ENCODE measurements at regions not wholly inside any gene's neighbourhood (a gene's known extent, or its start where the extent isn't known, plus 50 kb on each side); places are given as distances from the start of the nearest gene placed in this dataset.

DNA sequence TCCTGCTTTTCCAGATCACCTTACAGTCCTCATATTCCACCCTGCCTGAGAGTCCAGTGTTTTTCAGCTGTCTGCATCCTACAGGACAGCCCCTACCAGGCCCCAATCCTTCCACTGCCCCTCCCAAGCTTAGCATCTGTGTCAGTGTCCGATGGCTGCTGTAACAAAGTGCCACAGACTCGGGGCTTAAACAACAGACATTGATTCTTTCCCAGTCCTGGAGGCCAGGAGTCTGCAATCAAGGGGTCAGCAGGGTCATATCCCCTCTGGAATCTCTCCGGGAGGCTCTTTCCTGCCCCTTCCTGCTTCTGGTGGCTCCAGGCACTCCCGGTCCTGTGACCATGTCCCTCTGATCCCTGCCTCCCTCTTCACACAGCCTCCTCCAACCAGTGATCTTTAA is 396.6 kb upstream of the MAP3K7 start:
- Histone ChIP-seq H2AFZ (ENCODE audit: insufficient read depth, low read depth, low read length, poor library complexity, severe bottlenecking) (no peak overlapping the region), H3K27me3 (ENCODE audit: control insufficient read depth in 2 of 2, insufficient read depth in 2 of 2, low read length in 2 of 2) (no peaks in the 10 kb centered on the region), H3K36me3 (replicated peaks in 1 of 2; ENCODE audit: control insufficient read depth in 1 of 2, insufficient read depth in 2 of 2, low read length in 2 of 2) (no peaks in the 10 kb centered on the region), H3K4me2 (replicated peaks; ENCODE audit: extremely low read depth, low read length, poor library complexity, severe bottlenecking) (no peak overlapping the region), H3K4me3 (replicated peaks in 1 of 3; ENCODE audit: low read depth in 2 of 3, low read length in 3 of 3) (no peak overlapping the region), H3K9me3 (replicated peaks in 1 of 2; ENCODE audit: control insufficient read depth in 1 of 2, insufficient read depth in 1 of 2, low read length in 2 of 2) (no peaks in the 10 kb centered on the region), H3K27ac (ENCODE audit: low read depth in 1 of 2, low read length in 2 of 2) (no peak overlapping the region), H3K4me1 (ENCODE audit: control insufficient read depth in 1 of 2, insufficient read depth in 2 of 2, low read length in 2 of 2) (no peaks in the 10 kb centered on the region), H3K79me2 (ENCODE audit: insufficient read depth, low read length) (no peaks in the 10 kb centered on the region), H4K20me1 (ENCODE audit: insufficient read depth, low read length) (no peaks in the 10 kb centered on the region), H3K9ac (ENCODE audit: insufficient read depth, low read length, poor library complexity, severe bottlenecking) (no peak overlapping the region)
- Mint-ChIP-seq H3K36me3 (no peaks in the 10 kb centered on the region), H3K4me3 (no peak overlapping the region), H3K9me3 (peaks cover 0 to 1% (median 0%) of the 10 kb centered on the region in 7 donors), H3K27ac (no peak overlapping the region), H3K27me3 (ENCODE audit: low read depth in 3 of 3) (no peaks in the 10 kb centered on the region), H3K4me1 (no peaks in the 10 kb centered on the region)
- intact Hi-C loops (cut with micrococcal nuclease): no loop called here
- TF ChIP-seq, protein P1, sequence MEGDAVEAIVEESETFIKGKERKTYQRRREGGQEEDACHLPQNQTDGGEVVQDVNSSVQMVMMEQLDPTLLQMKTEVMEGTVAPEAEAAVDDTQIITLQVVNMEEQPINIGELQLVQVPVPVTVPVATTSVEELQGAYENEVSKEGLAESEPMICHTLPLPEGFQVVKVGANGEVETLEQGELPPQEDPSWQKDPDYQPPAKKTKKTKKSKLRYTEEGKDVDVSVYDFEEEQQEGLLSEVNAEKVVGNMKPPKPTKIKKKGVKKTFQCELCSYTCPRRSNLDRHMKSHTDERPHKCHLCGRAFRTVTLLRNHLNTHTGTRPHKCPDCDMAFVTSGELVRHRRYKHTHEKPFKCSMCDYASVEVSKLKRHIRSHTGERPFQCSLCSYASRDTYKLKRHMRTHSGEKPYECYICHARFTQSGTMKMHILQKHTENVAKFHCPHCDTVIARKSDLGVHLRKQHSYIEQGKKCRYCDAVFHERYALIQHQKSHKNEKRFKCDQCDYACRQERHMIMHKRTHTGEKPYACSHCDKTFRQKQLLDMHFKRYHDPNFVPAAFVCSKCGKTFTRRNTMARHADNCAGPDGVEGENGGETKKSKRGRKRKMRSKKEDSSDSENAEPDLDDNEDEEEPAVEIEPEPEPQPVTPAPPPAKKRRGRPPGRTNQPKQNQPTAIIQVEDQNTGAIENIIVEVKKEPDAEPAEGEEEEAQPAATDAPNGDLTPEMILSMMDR (IDR thresholded peaks at IDR 0.05): no peak
- 82% methylated on average over 3 of the region's 4 CpGs for WGBS (ENCODE audit: insufficient coverage)
- no peak for DNase-seq

DNA sequence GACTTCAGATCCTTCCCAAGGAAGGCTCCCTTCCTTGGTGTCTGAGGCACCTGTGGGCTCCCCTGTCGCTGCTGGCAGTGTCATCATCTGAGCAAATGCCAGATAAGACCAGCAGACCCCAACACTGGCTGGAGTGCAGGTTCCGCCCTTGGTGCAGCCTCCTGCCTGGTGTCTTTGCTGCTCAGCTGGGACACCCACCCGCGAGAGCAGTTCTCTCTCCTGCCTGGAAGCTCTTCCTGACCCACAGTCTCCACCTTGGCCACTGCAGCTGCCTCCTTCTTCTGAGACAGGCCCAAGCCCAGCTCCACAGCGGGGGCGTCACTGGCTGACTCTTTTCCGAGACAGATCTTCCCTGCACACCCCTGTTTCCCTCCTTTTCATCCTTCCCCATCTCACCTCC is 395.7 kb upstream of the MAP3K7 start:
- peaks cover 0 to 1% (median 0%) of the 10 kb centered on the region in 7 donors for H3K9me3 Mint-ChIP-seq
- H3K27ac Mint-ChIP-seq: no peak overlapping the region
- intact Hi-C loops (cut with micrococcal nuclease): no loop called here

More for the DNA sequence above, 395.7 kb upstream of the MAP3K7 start:
- no peak overlapping the region for H3K4me3 Mint-ChIP-seq
- no peaks in the 10 kb centered on the region for H3K36me3 ChIP-seq (replicated peaks in 1 of 2; ENCODE audit: control insufficient read depth in 1 of 2, insufficient read depth in 2 of 2, low read length in 2 of 2)
- 96% methylated on average over 5 of the region's 7 CpGs for WGBS (ENCODE audit: insufficient coverage)
- no peaks in the 10 kb centered on the region for H4K20me1 ChIP-seq (ENCODE audit: insufficient read depth, low read length)
- H3K27me3 Mint-ChIP-seq (ENCODE audit: low read depth in 3 of 3): no peaks in the 10 kb centered on the region
- H3K4me1 ChIP-seq (ENCODE audit: control insufficient read depth in 1 of 2, insufficient read depth in 2 of 2, low read length in 2 of 2): no peaks in the 10 kb centered on the region
- TF ChIP-seq, protein P1 (IDR thresholded peaks at IDR 0.05): no peak
- no peak overlapping the region for H3K27ac ChIP-seq (ENCODE audit: low read depth in 1 of 2, low read length in 2 of 2)
- no peaks in the 10 kb centered on the region for H3K9me3 ChIP-seq (replicated peaks in 1 of 2; ENCODE audit: control insufficient read depth in 1 of 2, insufficient read depth in 1 of 2, low read length in 2 of 2)
- no peak overlapping the region for H3K4me3 ChIP-seq (replicated peaks in 1 of 3; ENCODE audit: low read depth in 2 of 3, low read length in 3 of 3)
- no peak overlapping the region for H3K4me2 ChIP-seq (replicated peaks; ENCODE audit: extremely low read depth, low read length, poor library complexity, severe bottlenecking)
- H2AFZ ChIP-seq (ENCODE audit: insufficient read depth, low read depth, low read length, poor library complexity, severe bottlenecking): no peak overlapping the region
- H3K4me1 Mint-ChIP-seq: no peaks in the 10 kb centered on the region
- H3K9ac ChIP-seq (ENCODE audit: insufficient read depth, low read length, poor library complexity, severe bottlenecking): no peak overlapping the region
- no peak for DNase-seq
- no peaks in the 10 kb centered on the region for H3K36me3 Mint-ChIP-seq
- no peaks in the 10 kb centered on the region for H3K27me3 ChIP-seq (ENCODE audit: control insufficient read depth in 2 of 2, insufficient read depth in 2 of 2, low read length in 2 of 2)
- H3K79me2 ChIP-seq (ENCODE audit: insufficient read depth, low read length): no peaks in the 10 kb centered on the region
